HG02938 (cell line): ENCODE measurements at regions not wholly inside any gene's neighbourhood (a gene's known extent, or its start where the extent isn't known, plus 50 kb on each side); places are given as distances from the start of the nearest gene placed in this dataset.

Experiments
- ATAC-seq: cut with Tn5 transposase; IDR thresholded peaks from one replicate; pipeline ENCODE4 v1.9.1; 2021; ENCODE audit warnings: mild to moderate bottlenecking, moderate library complexity; ENCODE audit not compliant: unreplicated experiment

DNA sequence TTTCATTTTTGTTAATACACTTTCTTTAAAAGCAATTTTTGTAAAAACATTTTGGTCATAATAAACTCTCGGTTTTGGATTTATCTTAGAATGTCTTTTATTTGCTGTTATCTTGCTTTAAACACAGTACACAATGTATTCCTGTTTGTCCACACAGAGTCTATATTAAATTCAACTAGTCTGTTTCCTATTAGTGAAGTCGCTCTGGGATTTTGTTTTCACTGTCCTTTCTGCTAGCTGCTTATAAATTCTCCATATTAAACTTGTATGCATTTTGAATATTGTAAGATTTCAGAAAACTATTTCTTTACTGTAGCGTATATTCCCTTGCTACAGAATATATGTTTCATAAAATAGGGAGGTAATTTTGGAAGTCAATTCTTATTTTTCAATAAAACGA lies 630.2 kb downstream of the HDGFL1 start:
- no peak for ATAC-seq

DNA sequence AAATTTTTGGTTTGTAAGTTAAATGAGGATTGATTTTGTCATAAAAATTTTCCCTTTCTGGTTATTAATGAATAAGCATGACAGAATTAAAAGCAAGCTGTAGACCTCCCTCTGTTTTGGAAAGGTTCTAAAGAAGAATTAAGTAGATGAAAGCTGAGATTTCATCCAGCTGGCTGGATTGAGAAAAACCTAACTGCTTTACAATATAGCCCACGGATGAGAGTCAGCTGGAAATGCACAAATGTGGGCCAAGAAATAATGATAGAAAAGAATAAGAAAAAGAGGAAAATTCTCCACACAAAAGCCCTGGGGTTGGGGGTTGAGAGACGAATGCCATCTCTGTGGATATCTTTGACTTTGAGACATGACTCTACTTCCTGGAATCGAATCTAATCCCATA lies 631.6 kb downstream of the HDGFL1 start:
- ATAC-seq: no peak

GRCh38 chr6:23202207-23202606 lies 632.8 kb downstream of the HDGFL1 start:
- no peak for ATAC-seq

DNA sequence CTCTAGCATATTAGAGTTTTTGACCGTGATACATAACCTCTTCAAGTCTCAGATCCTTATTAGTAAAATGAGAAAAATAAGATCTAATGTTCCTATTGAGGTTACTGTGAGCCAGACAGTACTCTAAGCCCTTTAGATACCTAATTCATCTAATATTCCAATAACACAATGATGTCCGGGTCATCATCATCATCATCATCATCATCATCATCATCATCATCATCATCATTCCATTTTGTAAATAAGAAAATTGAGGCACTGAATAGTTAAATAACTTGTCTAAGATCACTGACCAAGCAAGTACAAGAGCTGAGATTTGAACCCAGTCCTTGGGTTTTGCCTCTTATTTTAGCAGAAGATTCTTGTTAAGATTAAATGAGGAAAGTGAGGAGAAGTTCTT lies 643.0 kb downstream of the HDGFL1 start:
- ATAC-seq: no peak

- no peak for ATAC-seq
Measured at GRCh38 chr6:23213193-23213592, 643.8 kb downstream of the HDGFL1 start.

GRCh38 chr6:23213651-23214050 lies 644.3 kb downstream of the HDGFL1 start:
- ATAC-seq: no peak

GRCh38 chr6:23218751-23219150 lies 649.4 kb downstream of the HDGFL1 start:
- no peak for ATAC-seq

GRCh38 chr6:23222724-23223123 lies 653.4 kb downstream of the HDGFL1 start:
- ATAC-seq: no peak

- ATAC-seq: no peak
Measured at GRCh38 chr6:23224540-23224939, 655.2 kb downstream of the HDGFL1 start.

GRCh38 chr6:23228439-23229024 lies 659.2 kb downstream of the HDGFL1 start:
- ATAC-seq: no peak

DNA sequence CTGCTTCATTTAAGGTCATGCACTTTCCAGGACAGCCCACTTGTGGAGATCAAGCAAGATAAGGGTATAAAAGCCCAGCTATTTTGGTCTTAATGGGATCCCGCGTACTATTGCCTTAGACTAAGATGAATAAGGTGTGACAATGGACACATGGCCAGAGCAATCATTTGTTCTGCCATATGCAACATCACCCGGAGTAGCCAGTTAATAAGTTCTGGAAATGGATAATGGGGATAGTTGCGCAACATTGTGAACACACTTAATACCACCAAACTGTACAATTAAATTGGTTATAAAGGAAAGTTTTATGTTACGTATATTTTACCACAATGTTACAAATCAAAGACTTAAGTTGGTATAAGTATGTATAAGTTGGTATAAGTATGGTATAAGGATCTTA lies 674.5 kb downstream of the HDGFL1 start:
- ATAC-seq: no peak

DNA sequence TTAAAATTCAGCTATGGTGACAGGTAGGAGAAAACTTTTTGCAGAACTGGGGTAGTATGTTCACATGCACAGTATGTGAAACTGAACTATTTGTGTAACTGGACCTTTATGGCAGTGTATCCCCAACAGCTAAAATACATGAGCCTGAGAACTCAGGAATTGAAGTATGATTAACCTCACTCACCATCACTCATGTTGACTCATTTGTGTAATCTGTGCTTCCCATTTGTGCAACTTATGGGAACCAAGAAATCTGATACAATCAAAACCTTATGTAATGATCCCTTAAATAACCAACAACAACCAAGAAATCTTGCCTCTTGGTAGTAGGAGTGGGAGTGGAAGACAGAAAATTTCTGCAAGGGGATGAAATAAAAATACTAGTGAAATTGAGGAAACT lies 674.9 kb downstream of the HDGFL1 start:
- no peak for ATAC-seq

DNA sequence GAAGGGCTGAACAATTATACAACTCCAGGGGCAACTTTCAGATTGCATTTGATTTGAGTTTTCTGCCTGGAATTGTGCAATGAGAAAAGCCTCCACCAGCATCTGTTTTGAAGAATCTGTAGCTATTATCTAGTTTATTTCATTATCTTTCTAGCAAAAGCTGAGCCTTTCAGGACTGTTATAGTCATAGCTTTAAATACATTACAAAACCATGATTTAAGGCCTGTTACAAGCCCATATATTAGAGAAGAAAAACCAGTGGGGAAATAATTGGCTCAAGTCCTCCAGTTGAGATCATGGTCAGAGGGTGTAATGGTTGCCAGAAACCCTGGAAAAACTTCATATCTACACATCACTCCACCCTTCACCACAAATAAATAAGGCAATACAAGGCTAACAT lies 676.2 kb downstream of the HDGFL1 start:
- no peak for ATAC-seq

DNA sequence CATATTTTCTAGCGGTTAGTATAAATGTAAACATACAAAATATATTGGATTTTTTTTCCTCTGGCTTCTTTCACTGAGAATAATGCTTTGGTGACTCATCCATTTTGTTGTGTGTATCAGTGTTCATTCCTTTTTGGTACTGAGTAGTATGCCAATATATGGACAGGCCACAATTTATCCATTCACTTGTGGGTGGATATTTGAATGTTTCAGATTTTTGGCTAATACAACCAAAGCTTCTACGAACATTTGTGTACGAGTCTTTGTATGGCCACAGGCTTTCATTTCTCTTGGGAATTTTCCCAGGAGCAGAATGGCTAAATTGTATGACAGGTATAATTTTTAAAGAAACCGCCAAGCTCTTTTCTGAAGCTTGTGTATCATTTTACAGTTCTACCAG lies 677.5 kb downstream of the HDGFL1 start:
- ATAC-seq: no peak

- no peak for ATAC-seq
Measured at GRCh38 chr6:23250556-23250955, 681.2 kb downstream of the HDGFL1 start.

GRCh38 chr6:23262864-23263263 lies 693.5 kb downstream of the HDGFL1 start:
- no peak for ATAC-seq

DNA sequence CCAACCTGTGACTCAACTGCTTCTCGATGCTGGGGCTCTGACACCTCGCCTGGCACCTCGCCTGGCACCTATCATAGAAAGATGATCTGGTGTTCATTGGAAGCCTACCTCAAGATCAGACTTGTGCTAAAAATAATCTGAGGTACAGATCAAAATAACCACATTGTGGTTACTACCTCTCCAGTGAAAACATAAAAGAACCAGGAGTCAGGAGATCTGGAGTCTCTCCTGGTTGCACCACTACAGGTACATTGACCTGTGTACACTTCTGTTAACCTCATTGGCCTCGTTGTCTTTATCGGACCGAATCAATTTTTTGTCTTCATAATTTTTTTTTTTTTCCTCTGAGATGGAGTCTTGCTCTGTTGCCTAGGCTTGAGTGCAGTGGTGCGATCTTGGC lies 695.9 kb downstream of the HDGFL1 start:
- no peak for ATAC-seq

GRCh38 chr6:23266536-23266935 lies 697.2 kb downstream of the HDGFL1 start:
- ATAC-seq: no peak

GRCh38 chr6:23267651-23268050 lies 698.3 kb downstream of the HDGFL1 start:
- no peak for ATAC-seq

GRCh38 chr6:23268348-23268747 lies 699.0 kb downstream of the HDGFL1 start:
- no peak for ATAC-seq

DNA sequence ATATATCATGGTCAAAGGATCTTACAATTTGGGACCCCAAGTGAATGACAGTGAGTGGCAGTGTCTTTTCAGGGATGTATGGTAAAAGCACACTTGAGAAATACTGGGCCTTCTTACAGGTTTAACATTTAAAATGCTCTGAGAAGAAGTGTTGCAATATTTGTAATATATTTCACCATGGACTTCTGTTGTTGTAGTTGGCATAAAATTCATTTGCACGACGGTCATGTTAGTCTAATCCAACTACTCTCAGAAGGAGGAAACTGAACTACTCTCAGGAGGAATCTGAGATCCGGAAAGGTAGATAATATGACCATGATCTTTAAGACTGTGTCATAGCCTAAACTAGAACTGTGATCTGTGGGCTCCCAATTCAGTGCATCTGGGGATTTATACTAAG lies 700.1 kb downstream of the HDGFL1 start:
- ATAC-seq: no peak

DNA sequence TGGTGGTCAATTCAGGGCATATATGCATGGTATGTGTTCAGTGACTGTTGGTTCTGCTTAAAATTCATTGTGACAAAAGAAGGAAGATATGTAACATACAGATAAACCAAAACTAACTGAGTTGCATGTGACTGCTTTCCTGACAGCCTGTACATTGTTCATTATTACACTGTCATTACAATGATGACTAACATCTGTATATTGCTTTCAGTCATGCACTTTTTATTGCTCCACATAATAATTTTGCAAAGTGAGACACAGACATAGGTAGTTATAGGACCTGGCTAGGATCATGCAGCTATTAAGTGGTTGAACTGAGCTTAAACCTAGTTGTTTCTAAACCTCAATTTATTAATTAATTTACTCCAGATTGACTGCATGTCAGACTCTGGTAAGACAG lies 703.2 kb downstream of the HDGFL1 start:
- ATAC-seq: no peak

GRCh38 chr6:23277521-23278179 lies 708.3 kb downstream of the HDGFL1 start:
- ATAC-seq: no peak
